ENCODE measurements at regions not wholly inside any gene's neighbourhood (a gene's known extent, or its start where the extent isn't known, plus 50 kb on each side); places are given as distances from the start of the nearest gene placed in this dataset.

DNA sequence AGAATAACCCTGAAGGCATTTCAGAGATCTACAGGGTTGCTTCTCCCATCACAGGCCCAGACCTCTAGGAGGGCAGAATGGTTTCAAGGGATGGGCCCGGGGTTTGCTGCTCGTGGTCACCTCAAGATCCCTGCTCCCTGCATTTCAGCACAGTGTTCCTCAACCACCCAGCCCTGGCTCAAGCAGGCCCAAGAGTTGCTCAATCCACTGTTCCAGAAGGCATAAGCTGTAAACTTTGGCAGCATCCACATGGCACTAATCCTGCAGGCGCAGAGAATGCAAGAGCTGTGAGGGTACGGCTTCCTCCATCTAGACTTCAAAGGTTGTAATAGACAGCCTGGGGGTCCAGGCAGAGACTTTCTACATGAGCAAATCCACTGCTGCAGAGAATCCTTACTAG lies 225.0 kb upstream of the UBASH3B start:
- TF ChIP-seq, protein P1, sequence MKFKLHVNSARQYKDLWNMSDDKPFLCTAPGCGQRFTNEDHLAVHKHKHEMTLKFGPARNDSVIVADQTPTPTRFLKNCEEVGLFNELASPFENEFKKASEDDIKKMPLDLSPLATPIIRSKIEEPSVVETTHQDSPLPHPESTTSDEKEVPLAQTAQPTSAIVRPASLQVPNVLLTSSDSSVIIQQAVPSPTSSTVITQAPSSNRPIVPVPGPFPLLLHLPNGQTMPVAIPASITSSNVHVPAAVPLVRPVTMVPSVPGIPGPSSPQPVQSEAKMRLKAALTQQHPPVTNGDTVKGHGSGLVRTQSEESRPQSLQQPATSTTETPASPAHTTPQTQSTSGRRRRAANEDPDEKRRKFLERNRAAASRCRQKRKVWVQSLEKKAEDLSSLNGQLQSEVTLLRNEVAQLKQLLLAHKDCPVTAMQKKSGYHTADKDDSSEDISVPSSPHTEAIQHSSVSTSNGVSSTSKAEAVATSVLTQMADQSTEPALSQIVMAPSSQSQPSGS (IDR thresholded peaks at IDR 0.05; ENCODE audit: low read length) = no peak
- TF ChIP-seq EGR1 (IDR thresholded peaks at IDR 0.05; ENCODE audit: borderline replicate concordance, low read depth, low read length) (no peak), TAF1 (IDR thresholded peaks at IDR 0.05; ENCODE audit: low read depth, low read length) (no peak), RFX5 (IDR thresholded peaks at IDR 0.05; ENCODE audit: borderline replicate concordance, low read depth, low read length) (no peak), RXRA (IDR thresholded peaks at IDR 0.05; ENCODE audit: insufficient read depth, low read depth, low read length) (no peak), NANOG (IDR thresholded peaks at IDR 0.05; ENCODE audit: insufficient read depth, low read depth, low read length, poor library complexity, severe bottlenecking) (no peak), YY1 (IDR thresholded peaks at IDR 0.05; ENCODE audit: low read depth, low read length) (no peak), SIN3A (conservative IDR thresholded peaks at IDR 0.05 in 1 of 2, IDR thresholded peaks at IDR 0.05 in 1 of 2; ENCODE audit: low read depth in 1 of 2, low read length in 2 of 2) (no peak), HDAC6 (IDR thresholded peaks at IDR 0.05; ENCODE audit: low read depth, low read length) (no peak), SP4 (IDR thresholded peaks at IDR 0.05; ENCODE audit: low read length) (no peak), SP2 (IDR thresholded peaks at IDR 0.05; ENCODE audit: low read length) (no peak), BRCA1 (IDR thresholded peaks at IDR 0.05; ENCODE audit: low read depth, low read length) (no peak)
- H3K14ac ChIP-seq (ENCODE audit: insufficient read length) = no peak overlapping the region
- 0 out of 7 replicates have a peak, but pooled peaks cover 0 to 2% (median 0%) of the 10 kb centered on the region in 4 experiments for H3K4me1 ChIP-seq (replicated peaks in 1 of 4; ENCODE audit: control insufficient read depth in 3 of 4, insufficient read depth in 4 of 4, low read length in 3 of 4)
- POLR2A ChIA-PET (ENCODE audit: partially characterized antibody) = no interaction called here
- H3K9ac ChIP-seq (replicated peaks in 1 of 4; ENCODE audit: extremely low read depth in 1 of 4, low read depth in 3 of 4, low read length in 3 of 4) = no peak overlapping the region
- no peak overlapping the region for H4K5ac ChIP-seq (ENCODE audit: insufficient read length, low read depth, low read length)
- H3K36me3 ChIP-seq (ENCODE audit: control insufficient read depth in 2 of 4, insufficient read depth in 4 of 4, low read length in 3 of 4) = no peaks in the 10 kb centered on the region
- no peak overlapping the region for H2BK15ac ChIP-seq (ENCODE audit: low read length)
- no peak overlapping the region for H3K56ac ChIP-seq (replicated peaks; ENCODE audit: insufficient read length, low read depth, low read length)
- no peak overlapping the region for H3K4me3 ChIP-seq (ENCODE audit: extremely low read depth in 1 of 4, insufficient read depth in 2 of 4, low read depth in 3 of 4, low read length in 4 of 4)
- H3K27me3 ChIP-seq (replicated peaks in 1 of 4; ENCODE audit: control insufficient read depth in 3 of 4, extremely low read depth in 1 of 4, insufficient read depth in 3 of 4, low read length in 3 of 4) = peaks cover 0 to 1% (median 0%) of the 10 kb centered on the region in 4 experiments; a peak in 1 of 7 replicates
- H3K23ac ChIP-seq (ENCODE audit: insufficient read length) = no peak overlapping the region
- H2BK20ac ChIP-seq (ENCODE audit: low read length) = no peak overlapping the region
- H3K4ac ChIP-seq (replicated peaks; ENCODE audit: insufficient read length, low read depth, low read length) = no peak overlapping the region
- H3K79me2 ChIP-seq (ENCODE audit: control insufficient read depth in 1 of 2, insufficient read depth in 2 of 2, low read length in 2 of 2) = no peaks in the 10 kb centered on the region
- no peak for DNase-seq (ENCODE audit: low read depth in 1 of 2, low spot score in 2 of 2)
- H2BK120ac ChIP-seq (replicated peaks; ENCODE audit: low read depth, low read length) = no peak overlapping the region
- H2BK12ac ChIP-seq (ENCODE audit: low read depth, low read length) = no peak overlapping the region
- no peak overlapping the region for H3K27ac ChIP-seq (ENCODE audit: low read depth, low read length)
- H4K8ac ChIP-seq (ENCODE audit: extremely low read depth, insufficient read depth, low read length) = no peak overlapping the region
- no peak overlapping the region for H2BK5ac ChIP-seq (ENCODE audit: low read depth, low read length)
- FAIRE-seq = no peak
- no peak overlapping the region for H3K4me2 ChIP-seq (ENCODE audit: insufficient read depth in 1 of 2, low read depth in 2 of 2, low read length in 2 of 2)
- no peaks in the 10 kb centered on the region; the same call in 1 of the 2 replicates for H3K23me2 ChIP-seq (ENCODE audit: low read depth, low read length)
- no peak overlapping the region for H2AK5ac ChIP-seq (ENCODE audit: low read depth, low read length)
- no peak overlapping the region for H3K18ac ChIP-seq (ENCODE audit: extremely low read depth, low read length)
- 95% methylated on average over 4 of the region's 4 CpGs; no CpG with 5 or more reads in 1 of the 2 experiments for WGBS, 2 experiments (ENCODE audit: extremely low coverage in 1 of 2, insufficient coverage in 1 of 2, insufficient read length in 1 of 2, insufficient replicate concordance in 2 of 2, low coverage in 1 of 2, low lambda C conversion rate in 2 of 2, missing lambda C conversion rate in 1 of 2)
- no peaks in the 10 kb centered on the region for H3K79me1 ChIP-seq (ENCODE audit: low read depth, low read length)
- no peak overlapping the region for H4K91ac ChIP-seq (replicated peaks; ENCODE audit: insufficient read length, low read length)
- no peak overlapping the region for H2AFZ ChIP-seq (ENCODE audit: low read length)
- H4K20me1 ChIP-seq (replicated peaks in 1 of 2; ENCODE audit: control insufficient read depth in 1 of 2, insufficient read depth in 2 of 2, low read length in 2 of 2) = no peaks in the 10 kb centered on the region
- CTCF ChIA-PET (ENCODE audit: partially characterized antibody) = interaction anchor here (0.9 kb wide), 2 partner anchors 10 to 76 kb away, joined by 3 to 4 read pairs; no protein-coding TSS in a partner anchor
- no peaks in the 10 kb centered on the region for H3K9me3 ChIP-seq (ENCODE audit: insufficient read depth in 2 of 2, low read depth in 1 of 2, low read length in 1 of 2)

All from H1 (cell line).